ENCODE measurements at regions not wholly inside any gene's neighbourhood (a gene's known extent, or its start where the extent isn't known, plus 50 kb on each side); places are given as distances from the start of the nearest gene placed in this dataset.

GRCh38 chr2:76669966-76670465 lies 852.2 kb downstream of the LRRTM4 start:
- no peaks in the 10 kb centered on the region for H3K4me1 ChIP-seq
- H3K4me2 ChIP-seq (ENCODE audit: low read length), result no peak overlapping the region
- no peak overlapping the region for H3K9ac ChIP-seq
- H3K79me2 ChIP-seq, result no peaks in the 10 kb centered on the region
- no peaks in the 10 kb centered on the region for H3K9me3 ChIP-seq (ENCODE audit: control insufficient read depth, low read length)
- H2AFZ ChIP-seq, result no peak overlapping the region
- TF ChIP-seq, protein P1, sequence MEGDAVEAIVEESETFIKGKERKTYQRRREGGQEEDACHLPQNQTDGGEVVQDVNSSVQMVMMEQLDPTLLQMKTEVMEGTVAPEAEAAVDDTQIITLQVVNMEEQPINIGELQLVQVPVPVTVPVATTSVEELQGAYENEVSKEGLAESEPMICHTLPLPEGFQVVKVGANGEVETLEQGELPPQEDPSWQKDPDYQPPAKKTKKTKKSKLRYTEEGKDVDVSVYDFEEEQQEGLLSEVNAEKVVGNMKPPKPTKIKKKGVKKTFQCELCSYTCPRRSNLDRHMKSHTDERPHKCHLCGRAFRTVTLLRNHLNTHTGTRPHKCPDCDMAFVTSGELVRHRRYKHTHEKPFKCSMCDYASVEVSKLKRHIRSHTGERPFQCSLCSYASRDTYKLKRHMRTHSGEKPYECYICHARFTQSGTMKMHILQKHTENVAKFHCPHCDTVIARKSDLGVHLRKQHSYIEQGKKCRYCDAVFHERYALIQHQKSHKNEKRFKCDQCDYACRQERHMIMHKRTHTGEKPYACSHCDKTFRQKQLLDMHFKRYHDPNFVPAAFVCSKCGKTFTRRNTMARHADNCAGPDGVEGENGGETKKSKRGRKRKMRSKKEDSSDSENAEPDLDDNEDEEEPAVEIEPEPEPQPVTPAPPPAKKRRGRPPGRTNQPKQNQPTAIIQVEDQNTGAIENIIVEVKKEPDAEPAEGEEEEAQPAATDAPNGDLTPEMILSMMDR (IDR thresholded peaks at IDR 0.05), result no peak
- no peaks in the 10 kb centered on the region for H3K27me3 ChIP-seq (ENCODE audit: control insufficient read depth, insufficient read depth, low read length)
- H3K27ac ChIP-seq, result no peak overlapping the region
- H3K4me3 ChIP-seq (ENCODE audit: low read depth, low read length), result no peak overlapping the region
- H3K36me3 ChIP-seq (ENCODE audit: control insufficient read depth, insufficient read depth, low read length), result no peaks in the 10 kb centered on the region

- Histone ChIP-seq H3K36me3 (ENCODE audit: control insufficient read depth, insufficient read depth, low read length) (no peaks in the 10 kb centered on the region), H2AFZ (no peak overlapping the region), H3K79me2 (no peaks in the 10 kb centered on the region), H3K4me3 (ENCODE audit: low read depth, low read length) (no peak overlapping the region), H3K4me2 (ENCODE audit: low read length) (no peak overlapping the region), H3K9ac (no peak overlapping the region), H3K27me3 (ENCODE audit: control insufficient read depth, insufficient read depth, low read length) (no peaks in the 10 kb centered on the region), H3K4me1 (no peaks in the 10 kb centered on the region), H3K27ac (no peak overlapping the region), H3K9me3 (ENCODE audit: control insufficient read depth, low read length) (no peaks in the 10 kb centered on the region)
- TF ChIP-seq, protein P1 (IDR thresholded peaks at IDR 0.05), result no peak
Observed at GRCh38 chr2:76668279-76668678, 853.9 kb downstream of the LRRTM4 start.

- H3K36me3 ChIP-seq (ENCODE audit: control insufficient read depth, insufficient read depth, low read length), result no peaks in the 10 kb centered on the region
- H3K79me2 ChIP-seq, result no peaks in the 10 kb centered on the region
- H3K9ac ChIP-seq, result no peak overlapping the region
- H3K4me3 ChIP-seq (ENCODE audit: low read depth, low read length), result no peak overlapping the region
- H2AFZ ChIP-seq, result no peak overlapping the region
- H3K27ac ChIP-seq, result no peak overlapping the region
- H3K4me2 ChIP-seq (ENCODE audit: low read length), result no peak overlapping the region
- no peaks in the 10 kb centered on the region for H3K4me1 ChIP-seq
- no peaks in the 10 kb centered on the region for H3K9me3 ChIP-seq (ENCODE audit: control insufficient read depth, low read length)
- TF ChIP-seq, protein P1 (IDR thresholded peaks at IDR 0.05), result no peak
- no peaks in the 10 kb centered on the region for H3K27me3 ChIP-seq (ENCODE audit: control insufficient read depth, insufficient read depth, low read length)
Observed at GRCh38 chr2:76667821-76668271, 854.3 kb downstream of the LRRTM4 start.

- no peaks in the 10 kb centered on the region for H3K27me3 ChIP-seq (ENCODE audit: control insufficient read depth, insufficient read depth, low read length)
- no peak overlapping the region for H3K9ac ChIP-seq
- no peak overlapping the region for H3K27ac ChIP-seq
- no peak overlapping the region for H2AFZ ChIP-seq
- no peaks in the 10 kb centered on the region for H3K4me1 ChIP-seq
- TF ChIP-seq, protein P1 (IDR thresholded peaks at IDR 0.05), result no peak
- H3K9me3 ChIP-seq (ENCODE audit: control insufficient read depth, low read length), result no peaks in the 10 kb centered on the region
- no peak overlapping the region for H3K4me2 ChIP-seq (ENCODE audit: low read length)
- H3K4me3 ChIP-seq (ENCODE audit: low read depth, low read length), result no peak overlapping the region
- H3K36me3 ChIP-seq (ENCODE audit: control insufficient read depth, insufficient read depth, low read length), result no peaks in the 10 kb centered on the region
- H3K79me2 ChIP-seq, result no peaks in the 10 kb centered on the region
Observed at GRCh38 chr2:76642129-76642528, 880.0 kb downstream of the LRRTM4 start.

- H3K4me3 ChIP-seq (ENCODE audit: low read depth, low read length), result no peak overlapping the region
- H3K36me3 ChIP-seq (ENCODE audit: control insufficient read depth, insufficient read depth, low read length), result no peaks in the 10 kb centered on the region
- H3K4me2 ChIP-seq (ENCODE audit: low read length), result no peak overlapping the region
- H3K4me1 ChIP-seq, result no peaks in the 10 kb centered on the region
- TF ChIP-seq, protein P1 (IDR thresholded peaks at IDR 0.05), result no peak
- H3K27ac ChIP-seq, result no peak overlapping the region
- H3K9me3 ChIP-seq (ENCODE audit: control insufficient read depth, low read length), result no peaks in the 10 kb centered on the region
- H3K27me3 ChIP-seq (ENCODE audit: control insufficient read depth, insufficient read depth, low read length), result no peaks in the 10 kb centered on the region
- no peak overlapping the region for H3K9ac ChIP-seq
- no peaks in the 10 kb centered on the region for H3K79me2 ChIP-seq
- no peak overlapping the region for H2AFZ ChIP-seq
Observed at GRCh38 chr2:76641506-76641905, 880.7 kb downstream of the LRRTM4 start.
